HepG2 (cell line): ENCODE measurements at regions not wholly inside any gene's neighbourhood (a gene's known extent, or its start where the extent isn't known, plus 50 kb on each side); places are given as distances from the start of the nearest gene placed in this dataset.

Experiments used
- ATAC-seq: fragments of 200-7000 bp; cut with Tn5 transposase; 3 replicates; pipeline ENCODE4 v1.9.1; 2020; ENCODE audit warnings: mild to moderate bottlenecking, moderate library complexity
- BruUV-seq: library from RNA; stranded (reverse); fragments of 400-500 nt; replicated peaks from 2 replicates; lab custom pipeline; 2021; lab: Mats Ljungman, UMichigan
- CTCF ChIA-PET: fragments of 300-600 bp; formaldehyde crosslinking; extraction: SDS; loops from one replicate; lab custom pipeline; 2021; ENCODE audit warnings: low total read pairs, inconsistent platforms, low intra/inter-chr PET ratio; lab: Yijun Ruan, JAX
- POLR2A ChIA-PET: fragments of 350-600 bp; sonication (Branson Sonifier 250); formaldehyde crosslinking; loops from one replicate; lab custom pipeline; 2020; ENCODE audit warnings: antibody characterized with exemption, inconsistent platforms; lab: Yijun Ruan, JAX
- DNase-seq: peaks from one replicate; pipeline ENCODE4 v3.0.0-alpha.2; 2015; ENCODE audit warnings: low spot score
- FAIRE-seq: peaks from 3 replicates; lab custom pipeline; 2011; peaks lifted over from hg19 to GRCh38; lab: Jason Lieb, UNC
- H2AFZ ChIP-seq: one replicate; pipeline ENCODE4 v1.6.1; 2011; ENCODE audit warnings: low read length, inconsistent platforms
- H3K27ac ChIP-seq: fragments of 300-600 bp; 3 replicates; pipeline ENCODE4 v1.8.0; 2011; ENCODE audit warnings: mixed run types, mild to moderate bottlenecking, mixed read lengths, low read length, inconsistent platforms; ENCODE audit not compliant: insufficient read depth; ENCODE audit errors: extremely low read length
- H3K27me3 ChIP-seq, 2 experiments: fragments of 200-600 bp in 1 of 2; 2 replicates in 1 of 2; 3 replicates in 1 of 2; pipeline versions ENCODE4 v1.6.0 to v1.8.0; 2011; ENCODE audit warnings: low read length in 2 of 2, mild to moderate bottlenecking in 2 of 2, moderate library complexity in 2 of 2, inconsistent platforms in 1 of 2; ENCODE audit not compliant: insufficient read depth in 2 of 2, control insufficient read depth in 1 of 2
- H3K36me3 ChIP-seq, 2 experiments: fragments of 200-600 bp in 1 of 2; replicated peaks in 1 of 2; 2 replicates in 1 of 2; 3 replicates in 1 of 2; pipeline versions ENCODE4 v1.5.1 to v1.8.0; 2011; ENCODE audit warnings: low read length in 2 of 2, inconsistent platforms in 1 of 2; ENCODE audit not compliant: insufficient read depth in 2 of 2, control insufficient read depth in 1 of 2
- H3K4me1 ChIP-seq: 2 replicates; pipeline ENCODE4 v1.5.1; 2012; ENCODE audit warnings: low read length, inconsistent platforms; ENCODE audit not compliant: insufficient read depth
- H3K4me2 ChIP-seq: 2 replicates; pipeline ENCODE4 v1.6.0; 2011; ENCODE audit warnings: low read depth, low read length, inconsistent platforms
- H3K4me3 ChIP-seq, 3 experiments: fragments of 200-600 bp in 1 of 3; sonication (generic), shearing (Covaris generic) in 1 of 3; replicated peaks in 1 of 3; 2 replicates each; pipeline ENCODE4 v1.5.1; 2011 to 2016; ENCODE audit warnings: low read length in 3 of 3, inconsistent platforms in 2 of 3, low read depth in 2 of 3, mild to moderate bottlenecking in 2 of 3, control low read depth in 1 of 3, mixed read lengths in 1 of 3; ENCODE audit not compliant: insufficient read depth in 1 of 3
- H3K79me2 ChIP-seq: one replicate; pipeline ENCODE4 v1.6.1; 2011; ENCODE audit warnings: low read length, inconsistent platforms; ENCODE audit not compliant: insufficient read depth
- H3K9ac ChIP-seq: 2 replicates; pipeline ENCODE4 v1.6.0; 2011; ENCODE audit warnings: mild to moderate bottlenecking, low read depth, low read length, inconsistent platforms; ENCODE audit not compliant: insufficient read depth
- H3K9me3 ChIP-seq: 2 replicates; pipeline ENCODE4 v1.5.1; 2012; ENCODE audit warnings: mild to moderate bottlenecking, low read length
- H4K20me1 ChIP-seq: 2 replicates; pipeline ENCODE4 v1.6.0; 2011; ENCODE audit warnings: inconsistent platforms, mild to moderate bottlenecking, low read length, moderate library complexity; ENCODE audit not compliant: insufficient read depth
- CCAR2 ChIP-seq: fragments of 200-400 bp; formaldehyde crosslinking; optimal IDR thresholded peaks from 2 replicates; pipeline ENCODE3; 2018; ENCODE audit warnings: low read depth, mild to moderate bottlenecking, low read length, moderate library complexity
- CSRNP2 ChIP-seq: sonication (generic); formaldehyde crosslinking; conservative IDR thresholded peaks from 2 replicates; pipeline ENCODE4 v1.8.0; 2022; ENCODE audit warnings: low read depth, missing genetic modification reagents
- FOXA3 ChIP-seq: IDR thresholded peaks from 2 replicates; pipeline ENCODE4 v1.6.1; 2016; ENCODE audit warnings: missing genetic modification reagents, missing compliant biosample characterization
- FOXJ3 ChIP-seq: sonication (generic); formaldehyde crosslinking; IDR thresholded peaks from 2 replicates; pipeline ENCODE4 v1.4.0; 2020; ENCODE audit warnings: missing genetic modification reagents, mild to moderate bottlenecking, borderline replicate concordance
- MAFF ChIP-seq: IDR thresholded peaks from 2 replicates; pipeline ENCODE4 v1.6.1; 2011; ENCODE audit warnings: low read depth, low read length, improper control_type of control experiment
- MAFK ChIP-seq, 2 experiments: IDR thresholded peaks in 1 of 2; conservative IDR thresholded peaks in 1 of 2; 2 replicates each; pipeline ENCODE4 v1.6.1; 2011; ENCODE audit warnings: improper control_type of control experiment in 2 of 2, low read length in 2 of 2
- REPIN1 ChIP-seq: sonication (generic); formaldehyde crosslinking; IDR thresholded peaks from 2 replicates; pipeline ENCODE4 v1.8.0; 2022; ENCODE audit warnings: missing genetic modification reagents, low read depth, mild to moderate bottlenecking, borderline replicate concordance
- SP1 ChIP-seq, 2 experiments: fragments of 450-650 bp in 1 of 2; sonication (generic) in 1 of 2; formaldehyde crosslinking in 1 of 2; IDR thresholded peaks; 2 replicates each; pipeline versions ENCODE4 v1.4.0 to v1.6.1; 2016 to 2020; ENCODE audit warnings: missing genetic modification reagents in 1 of 2
- ZFY ChIP-seq: sonication (generic); formaldehyde crosslinking; IDR thresholded peaks from 2 replicates; pipeline ENCODE4 v1.4.0; 2020; ENCODE audit warnings: missing genetic modification reagents
- ZNF251 ChIP-seq: sonication (generic); formaldehyde crosslinking; IDR thresholded peaks from 2 replicates; pipeline ENCODE4 v1.9.0; 2021; ENCODE audit warnings: mild to moderate bottlenecking, missing genetic modification reagents
- WGBS: methylation state at CpG from one replicate; pipeline ENCODE4 v1.1.6; 2017; ENCODE audit warnings: low lambda C conversion rate; 5-methylcytosine and 5-hydroxymethylcytosine counted together
- in situ Hi-C: cut with HindIII; loops from 2 replicates; pipeline ENCODE4 v1.10.0; 2017; ENCODE audit warnings: low pct_unique_long_range_greater_than_20kb; ENCODE audit not compliant: extremely low pct_ligation_motif_present
- intact Hi-C: fragments of 100-400 bp; cut with micrococcal nuclease; formaldehyde crosslinking; loops from one replicate; pipeline ENCODE4 v1.10.0; 2022; ENCODE audit not compliant: unreplicated experiment

GRCh38 chr4:71253545-71253944, 85.3 kb upstream of the SLC4A4 start:
- Histone ChIP-seq H3K36me3 (no peaks in the 10 kb centered on the region), H2AFZ (no peak overlapping the region), H3K27ac (no peak overlapping the region), H4K20me1 (no peaks in the 10 kb centered on the region), H3K9me3 (no peaks in the 10 kb centered on the region), H3K79me2 (no peaks in the 10 kb centered on the region), H3K9ac (no peak overlapping the region), H3K27me3 (no peaks in the 10 kb centered on the region), H3K4me3 (no peak overlapping the region), H3K4me1 (no peaks in the 10 kb centered on the region), H3K4me2 (no peak overlapping the region)
- FAIRE-seq (no peak), DNase-seq (no peak), ATAC-seq (no peak)
- ChIA-PET POLR2A (no interaction called here), CTCF (interaction anchor here (0.8 kb wide), 1 partner anchor 18 kb away, joined by 3 read pairs; no protein-coding TSS in a partner anchor)
- BruUV-seq, result no TSS peak
- WGBS, result 24% methylated on average over 1 of the region's 1 CpG
- TF ChIP-seq FOXA3 (no peak), FOXJ3 (no peak), CSRNP2 (no peak), ZNF251 (no peak), SP1 (IDR thresholded peaks at IDR 0.05) (no peak), SP1 (CRISPR knock-in tag; IDR thresholded peaks at IDR 0.05) (no peak), CCAR2 (no peak), ZFY (CRISPR knock-in tag) (no peak)
- intact Hi-C loops (no loop called here), in situ Hi-C loops (no loop called here)

- Histone ChIP-seq H2AFZ (no peak overlapping the region), H3K79me2 (no peaks in the 10 kb centered on the region), H3K27me3 (no peaks in the 10 kb centered on the region), H3K4me1 (no peaks in the 10 kb centered on the region), H3K9ac (no peak overlapping the region), H4K20me1 (no peaks in the 10 kb centered on the region), H3K36me3 (no peaks in the 10 kb centered on the region), H3K27ac (no peak overlapping the region), H3K4me2 (no peak overlapping the region), H3K4me3 (no peak overlapping the region), H3K9me3 (no peaks in the 10 kb centered on the region)
- ChIA-PET POLR2A (no interaction called here), CTCF (no interaction called here)
- ATAC-seq, result no peak
- intact Hi-C loops, result no loop called here
- DNase-seq, result no peak
- in situ Hi-C loops, result no loop called here
- BruUV-seq, result no TSS peak
- WGBS, result 27% methylated on average over 2 of the region's 2 CpGs
- no peak for FAIRE-seq
- TF ChIP-seq REPIN1 (CRISPR knock-in tag) (no peak), MAFK (conservative IDR thresholded peaks at IDR 0.05 in 1 of 2, IDR thresholded peaks at IDR 0.05 in 1 of 2; ENCODE audit: low read length in 2 of 2) (peak; percentile 66 to 84), MAFF (peak; percentile 68)
These were observed 84.3 kb upstream of the SLC4A4 start for GRCh38 chr4:71254451-71255012.
